WTC11 (cell line): ENCODE measurements at regions not wholly inside any gene's neighbourhood (a gene's known extent, or its start where the extent isn't known, plus 50 kb on each side); places are given as distances from the start of the nearest gene placed in this dataset.

Experiments used
- ATAC-seq: fragments of 200-7000 bp; cut with Tn5 transposase; 2 replicates; pipeline ENCODE4 v1.10.0; 2021; ENCODE audit warnings: mild to moderate bottlenecking, moderate library complexity
- CTCF ChIA-PET: fragments of 300-600 bp; sonication (Branson Sonifier 250); formaldehyde crosslinking; loops from one replicate; lab custom pipeline; 2021; ENCODE audit warnings: antibody characterized with exemption; lab: Charles Lee
- POLR2A ChIA-PET: fragments of 350-600 bp; sonication (Branson Sonifier 250); formaldehyde crosslinking; loops from one replicate; lab custom pipeline; 2021; ENCODE audit warnings: antibody characterized with exemption; lab: Charles Lee
- DNase-seq: peaks from one replicate; pipeline ENCODE4 v3.0.0; 2021; ENCODE audit warnings: low spot score
- H3K27ac Mint-ChIP-seq: 2 replicates; pipeline ENCODE4 v1.8.0; 2021; ENCODE audit warnings: mixed read lengths
- H3K27me3 Mint-ChIP-seq: 2 replicates; pipeline ENCODE4 v1.8.0; 2021; ENCODE audit warnings: low read depth, mild to moderate bottlenecking, moderate library complexity, mixed read lengths
- H3K36me3 Mint-ChIP-seq: 2 replicates; pipeline ENCODE4 v1.8.0; 2021; ENCODE audit warnings: mixed read lengths
- H3K4me1 Mint-ChIP-seq: 2 replicates; pipeline ENCODE4 v1.8.0; 2022; ENCODE audit warnings: mixed read lengths
- H3K4me3 Mint-ChIP-seq: 2 replicates; pipeline ENCODE4 v1.8.0; 2021; ENCODE audit warnings: mild to moderate bottlenecking, moderate library complexity, mixed read lengths
- H3K9me3 Mint-ChIP-seq: 2 replicates; pipeline ENCODE4 v1.8.0; 2021; ENCODE audit warnings: mixed read lengths
- ATF2 ChIP-seq: sonication (generic); formaldehyde crosslinking; IDR thresholded peaks from 2 replicates; pipeline ENCODE4 v1.8.1; 2022; ENCODE audit warnings: low read depth, missing genetic modification reagents, borderline replicate concordance
- ESRRA ChIP-seq: sonication (generic); formaldehyde crosslinking; IDR thresholded peaks from 2 replicates; pipeline ENCODE4 v1.8.1; 2022; ENCODE audit warnings: mild to moderate bottlenecking, missing genetic modification reagents, borderline replicate concordance
- FOXK1 ChIP-seq: sonication (generic); formaldehyde crosslinking; IDR thresholded peaks from 2 replicates; pipeline ENCODE4 v1.8.0; 2022; ENCODE audit warnings: mild to moderate bottlenecking, moderate library complexity, missing genetic modification reagents
- FOXP1 ChIP-seq: sonication (generic); formaldehyde crosslinking; IDR thresholded peaks from 2 replicates; pipeline ENCODE4 v1.8.0; 2022; ENCODE audit warnings: missing genetic modification reagents, mild to moderate bottlenecking, moderate library complexity, borderline replicate concordance
- GRHL2 ChIP-seq: fragments of 250-450 bp; sonication (Bioruptor Pico); IDR thresholded peaks from 2 replicates; pipeline ENCODE4 v1.8.0; 2022; ENCODE audit warnings: mild to moderate bottlenecking, moderate library complexity; ENCODE audit not compliant: insufficient replicate concordance, severe bottlenecking
- IRF1 ChIP-seq: sonication (generic); formaldehyde crosslinking; IDR thresholded peaks from 2 replicates; pipeline ENCODE4 v1.8.0; 2023; ENCODE audit warnings: missing genetic modification reagents
- MYBL2 ChIP-seq: sonication (generic); formaldehyde crosslinking; IDR thresholded peaks from 2 replicates; pipeline ENCODE4 v1.8.1; 2023; ENCODE audit warnings: mild to moderate bottlenecking, moderate library complexity, missing genetic modification reagents
- NFYB ChIP-seq: sonication (generic); formaldehyde crosslinking; conservative IDR thresholded peaks from 2 replicates; pipeline ENCODE4 v1.8.0; 2022; ENCODE audit warnings: low read depth, missing genetic modification reagents
- NR1H2 ChIP-seq: sonication (generic); formaldehyde crosslinking; IDR thresholded peaks from 2 replicates; pipeline ENCODE4 v1.9.0; 2021; ENCODE audit warnings: mild to moderate bottlenecking, moderate library complexity, missing genetic modification reagents
- OVOL2 ChIP-seq: fragments of 250-450 bp; sonication (Bioruptor Pico); IDR thresholded peaks from 2 replicates; pipeline ENCODE4 v1.9.0; 2021; ENCODE audit warnings: mild to moderate bottlenecking, borderline replicate concordance
- RELA ChIP-seq: sonication (generic); formaldehyde crosslinking; IDR thresholded peaks from 2 replicates; pipeline ENCODE4 v1.8.1; 2022; ENCODE audit warnings: missing genetic modification reagents, mild to moderate bottlenecking, borderline replicate concordance
- USF2 ChIP-seq: sonication (generic); formaldehyde crosslinking; IDR thresholded peaks from 2 replicates; pipeline ENCODE4 v1.8.1; 2023; ENCODE audit warnings: mild to moderate bottlenecking, missing genetic modification reagents, moderate library complexity
- ZNF281 ChIP-seq: sonication (generic); formaldehyde crosslinking; IDR thresholded peaks from 2 replicates; pipeline ENCODE4 v1.8.0; 2023; ENCODE audit warnings: mild to moderate bottlenecking, missing genetic modification reagents
- ZNF416 ChIP-seq: fragments of 250-450 bp; sonication (Bioruptor Pico); IDR thresholded peaks from 2 replicates; pipeline ENCODE4 v1.9.0; 2021; ENCODE audit warnings: mild to moderate bottlenecking, inconsistent platforms
- ZNF532 ChIP-seq: fragments of 250-450 bp; sonication (Bioruptor Pico); IDR thresholded peaks from 2 replicates; pipeline ENCODE4 v1.9.0; 2021; ENCODE audit warnings: mild to moderate bottlenecking, borderline replicate concordance
- ZSCAN18 ChIP-seq: fragments of 250-450 bp; sonication (Bioruptor Pico); IDR thresholded peaks from 2 replicates; pipeline ENCODE4 v2.1.2; 2022; ENCODE audit warnings: mild to moderate bottlenecking, moderate library complexity

GRCh38 chr20:60984666-60985065 is 267.4 kb upstream of the CDH4 start:
- POLR2A ChIA-PET: no interaction called here
- Mint-ChIP-seq H3K4me1 (no peaks in the 10 kb centered on the region), H3K27ac (no peak overlapping the region), H3K9me3 (peaks cover 28% of the 10 kb centered on the region), H3K4me3 (no peak overlapping the region), H3K27me3 (peaks cover 82% of the 10 kb centered on the region), H3K36me3 (peaks cover 14% of the 10 kb centered on the region)
- ATAC-seq (no peak), DNase-seq (no peak)
- CTCF ChIA-PET: interaction anchor here (1.3 kb wide), 1 partner anchor 9 kb away, joined by 3 read pairs; no protein-coding TSS in a partner anchor
- no peak for TF ChIP-seq NFYB (CRISPR knock-in tag)

GRCh38 chr20:60986506-60987156 is 265.4 kb upstream of the CDH4 start:
- H3K27me3 Mint-ChIP-seq: peaks cover 87% of the 10 kb centered on the region
- CTCF ChIA-PET: interaction anchor here (0.6 kb wide), 1 partner anchor 205 kb away, joined by 5 read pairs; no protein-coding TSS in a partner anchor

More at GRCh38 chr20:60986506-60987156, 265.4 kb upstream of the CDH4 start:
- no peak for TF ChIP-seq ZSCAN18 (CRISPR knock-in tag)
- no peak for TF ChIP-seq ATF2
- TF ChIP-seq NR1H2 (CRISPR knock-in tag): no peak
- no peak for TF ChIP-seq FOXP1 (CRISPR knock-in tag)
- no peak for TF ChIP-seq ZNF416 (CRISPR knock-in tag)
- no peak for TF ChIP-seq OVOL2 (CRISPR knock-in tag)
- TF ChIP-seq MYBL2 (CRISPR knock-in tag): no peak
- no peak for TF ChIP-seq RELA (CRISPR knock-in tag)
- no peak for TF ChIP-seq ZNF532 (CRISPR knock-in tag)
- TF ChIP-seq IRF1 (CRISPR knock-in tag): no peak
- no peak for TF ChIP-seq FOXK1 (CRISPR knock-in tag)
- no peak for TF ChIP-seq ZNF281 (CRISPR knock-in tag)
- TF ChIP-seq USF2: no peak
- TF ChIP-seq ESRRA (CRISPR knock-in tag): no peak
- TF ChIP-seq GRHL2 (CRISPR knock-in tag): no peak
- H3K9me3 Mint-ChIP-seq: peaks cover 20% of the 10 kb centered on the region; the same call in 1 of the 2 replicates
- peaks cover 6% of the 10 kb centered on the region for H3K36me3 Mint-ChIP-seq
- H3K4me3 Mint-ChIP-seq: no peak overlapping the region
- no peak for ATAC-seq
- no peak overlapping the region for H3K27ac Mint-ChIP-seq
- DNase-seq: no peak
- no peaks in the 10 kb centered on the region for H3K4me1 Mint-ChIP-seq
- POLR2A ChIA-PET: no interaction called here
